H9 (cell line): ENCODE measurements at regions not wholly inside any gene's neighbourhood (a gene's known extent, or its start where the extent isn't known, plus 50 kb on each side); places are given as distances from the start of the nearest gene placed in this dataset.

Source experiments
- DNase-seq: peaks from one replicate; pipeline ENCODE4 v3.0.0-alpha.2; 2017
- H2AFZ ChIP-seq: one replicate; pipeline ENCODE4 v1.6.1; 2013; ENCODE audit warnings: mild to moderate bottlenecking, low read length, control low read depth, moderate library complexity
- H2AK5ac ChIP-seq: 2 replicates; pipeline ENCODE4 v1.6.1; 2013; ENCODE audit warnings: low read length, control low read depth, mixed read lengths; ENCODE audit not compliant: insufficient read length
- H2BK120ac ChIP-seq: one replicate; pipeline ENCODE4 v1.6.1; 2013; ENCODE audit warnings: low read depth, mild to moderate bottlenecking, low read length, control low read depth, inconsistent platforms; ENCODE audit not compliant: poor library complexity, severe bottlenecking
- H2BK12ac ChIP-seq: 2 replicates; pipeline ENCODE4 v1.6.1; 2013; ENCODE audit warnings: low read length, control low read depth, mixed read lengths, low read depth; ENCODE audit not compliant: insufficient read length
- H2BK15ac ChIP-seq: 2 replicates; pipeline ENCODE4 v1.6.1; 2013; ENCODE audit warnings: low read depth, low read length, control low read depth
- H2BK20ac ChIP-seq: one replicate; pipeline ENCODE4 v1.6.1; 2013; ENCODE audit warnings: low read depth, mild to moderate bottlenecking, low read length, control low read depth, inconsistent platforms; ENCODE audit not compliant: poor library complexity, severe bottlenecking
- H2BK5ac ChIP-seq: 2 replicates; pipeline ENCODE4 v1.6.1; 2013; ENCODE audit warnings: low read length, control low read depth, mixed read lengths; ENCODE audit not compliant: insufficient read length
- H3K14ac ChIP-seq: 2 replicates; pipeline ENCODE4 v1.6.1; 2013; ENCODE audit warnings: low read length, control low read depth; ENCODE audit not compliant: insufficient read depth
- H3K18ac ChIP-seq: 2 replicates; pipeline ENCODE4 v1.6.1; 2013; ENCODE audit warnings: low read depth, mild to moderate bottlenecking, mixed read lengths, low read length, control low read depth; ENCODE audit not compliant: insufficient read length
- H3K23ac ChIP-seq: 2 replicates; pipeline ENCODE4 v1.6.1; 2013; ENCODE audit warnings: low read length, control low read depth, mixed read lengths, low read depth; ENCODE audit not compliant: insufficient read length
- H3K23me2 ChIP-seq: 2 replicates; pipeline ENCODE4 v1.6.1; 2013; ENCODE audit warnings: low read depth, mild to moderate bottlenecking, mixed read lengths, low read length, control low read depth; ENCODE audit not compliant: insufficient read length, poor library complexity, severe bottlenecking
- H3K27ac ChIP-seq: 2 replicates; pipeline ENCODE4 v1.5.1; 2013; ENCODE audit warnings: low read length, control low read depth, mixed read lengths, low read depth; ENCODE audit not compliant: insufficient read length
- H3K27me3 ChIP-seq: 2 replicates; pipeline ENCODE4 v1.6.1; 2013; ENCODE audit warnings: low read length, control low read depth, inconsistent platforms; ENCODE audit not compliant: insufficient read depth
- H3K4ac ChIP-seq: 2 replicates; pipeline ENCODE4 v1.6.1; 2013; ENCODE audit warnings: low read depth, mild to moderate bottlenecking, control low read depth, inconsistent platforms, low read length, moderate library complexity
- H3K4me1 ChIP-seq: 2 replicates; pipeline ENCODE4 v1.6.1; 2013; ENCODE audit warnings: low read length, control low read depth, inconsistent platforms; ENCODE audit not compliant: insufficient read depth
- H3K4me2 ChIP-seq: 2 replicates; pipeline ENCODE4 v1.6.1; 2013; ENCODE audit warnings: low read length, control low read depth, mixed read lengths; ENCODE audit not compliant: insufficient read length, insufficient read depth
- H3K56ac ChIP-seq: 2 replicates; pipeline ENCODE4 v1.6.1; 2013; ENCODE audit warnings: low read depth, mild to moderate bottlenecking, mixed read lengths, low read length, control low read depth; ENCODE audit not compliant: insufficient read length
- H3K79me1 ChIP-seq: 2 replicates; pipeline ENCODE4 v1.6.1; 2013; ENCODE audit warnings: low read depth, mild to moderate bottlenecking, moderate library complexity, low read length, control low read depth, inconsistent platforms; ENCODE audit not compliant: insufficient read depth, poor library complexity, severe bottlenecking
- H3K79me2 ChIP-seq: 2 replicates; pipeline ENCODE4 v1.6.1; 2013; ENCODE audit warnings: low read length, control low read depth, inconsistent platforms; ENCODE audit not compliant: insufficient read depth
- H3K9ac ChIP-seq: 2 replicates; pipeline ENCODE4 v1.6.1; 2013; ENCODE audit warnings: low read length, control low read depth, mixed read lengths; ENCODE audit not compliant: insufficient read length; ENCODE audit errors: extremely low read depth
- H3K9me3 ChIP-seq: one replicate; pipeline ENCODE4 v1.6.1; 2013; ENCODE audit warnings: low read depth, low read length, inconsistent platforms; ENCODE audit not compliant: control insufficient read depth
- H3T11ph ChIP-seq: one replicate; pipeline ENCODE4 v1.6.1; 2013; ENCODE audit warnings: mild to moderate bottlenecking, low read length, control low read depth, inconsistent platforms
- H4K20me1 ChIP-seq: one replicate; pipeline ENCODE4 v1.6.1; 2013; ENCODE audit not compliant: control insufficient read depth, insufficient read length, insufficient read depth
- H4K5ac ChIP-seq: 2 replicates; pipeline ENCODE4 v1.6.1; 2013; ENCODE audit warnings: low read depth, mild to moderate bottlenecking, mixed read lengths, low read length, control low read depth; ENCODE audit not compliant: insufficient read length
- H4K8ac ChIP-seq: replicated peaks from 2 replicates; pipeline ENCODE4 v1.6.1; 2013; ENCODE audit warnings: low read length, control low read depth, mixed read lengths, low read depth; ENCODE audit not compliant: insufficient read length
- H4K91ac ChIP-seq: 2 replicates; pipeline ENCODE4 v1.6.1; 2013; ENCODE audit warnings: low read depth, mild to moderate bottlenecking, moderate library complexity, mixed read lengths, low read length, control low read depth; ENCODE audit not compliant: insufficient read length
- H3K27ac Mint-ChIP-seq, 3 experiments: 2 replicates in 2 of 3; 3 replicates in 1 of 3; pipeline ENCODE4 v1.8.0; 2020 to 2021; ENCODE audit warnings: mixed read lengths in 3 of 3, mild to moderate bottlenecking in 1 of 3, moderate library complexity in 1 of 3
- H3K27me3 Mint-ChIP-seq: 2 replicates; pipeline ENCODE4 v1.8.0; 2021; ENCODE audit warnings: low read depth, mild to moderate bottlenecking, moderate library complexity, mixed read lengths
- H3K36me3 Mint-ChIP-seq, 3 experiments: 2 replicates in 2 of 3; 3 replicates in 1 of 3; pipeline ENCODE4 v1.8.0; 2020 to 2021; ENCODE audit warnings: low read depth in 3 of 3, mixed read lengths in 3 of 3; ENCODE audit not compliant: insufficient read depth in 1 of 3
- H3K4me1 Mint-ChIP-seq, 2 experiments: 2 replicates each; pipeline ENCODE4 v1.8.0; 2020; ENCODE audit warnings: mixed read lengths in 2 of 2
- H3K4me3 Mint-ChIP-seq, 2 experiments: 2 replicates in 1 of 2; 3 replicates in 1 of 2; pipeline ENCODE4 v1.8.0; 2020 to 2021; ENCODE audit warnings: mild to moderate bottlenecking in 2 of 2, mixed read lengths in 2 of 2, moderate library complexity in 1 of 2
- H3K9me3 Mint-ChIP-seq, 2 experiments: 2 replicates in 1 of 2; 3 replicates in 1 of 2; pipeline ENCODE4 v1.8.0; 2020; ENCODE audit warnings: mild to moderate bottlenecking in 2 of 2, mixed read lengths in 2 of 2, moderate library complexity in 1 of 2
- CTCF ChIP-seq: fragments of 200-600 bp; sonication (generic); conservative IDR thresholded peaks from 3 replicates; pipeline ENCODE4 v1.8.0; 2021; ENCODE audit warnings: antibody characterized with exemption, mild to moderate bottlenecking
- WGBS: extraction: QIAGEN DNeasy Blood & Tissue Kit; methylation state at CpG from one replicate; pipeline ENCODE4 v1.1.7; 2013; ENCODE audit warnings: missing lambda C conversion rate, low lambda C conversion rate, mixed read lengths; ENCODE audit not compliant: insufficient read length; ENCODE audit errors: extremely low coverage; 5-methylcytosine and 5-hydroxymethylcytosine counted together

- H2BK120ac ChIP-seq, result no peak overlapping the region
- no peak overlapping the region for H2BK12ac ChIP-seq
- no peak overlapping the region for H3K4me3 Mint-ChIP-seq
- H4K5ac ChIP-seq, result no peak overlapping the region
- no peak overlapping the region for H3K4me2 ChIP-seq
- H3K18ac ChIP-seq, result no peak overlapping the region
- no peak overlapping the region for H4K91ac ChIP-seq
- no peak overlapping the region for H2BK20ac ChIP-seq
- no peaks in the 10 kb centered on the region for H3K79me1 ChIP-seq
- H4K8ac ChIP-seq, result no peak overlapping the region
- no peak overlapping the region for H3K4ac ChIP-seq
- no peaks in the 10 kb centered on the region for H3K36me3 Mint-ChIP-seq
- no peaks in the 10 kb centered on the region for H3K9me3 Mint-ChIP-seq
- H3K4me1 Mint-ChIP-seq, result peaks cover 0 to 10% of the 10 kb centered on the region in 2 experiments; a peak in 2 of 4 replicates
- H3K27ac ChIP-seq, result no peak overlapping the region
- H3K9ac ChIP-seq, result no peak overlapping the region
- H3K27me3 ChIP-seq, result no peaks in the 10 kb centered on the region
- H2AFZ ChIP-seq, result no peak overlapping the region
- TF ChIP-seq CTCF, result no peak
- H3K56ac ChIP-seq, result no peak overlapping the region
- DNase-seq, result no peak
- no peak overlapping the region for H2AK5ac ChIP-seq
- H3K9me3 ChIP-seq, result no peaks in the 10 kb centered on the region
- H3K23me2 ChIP-seq, result no peaks in the 10 kb centered on the region
- no peak overlapping the region for H3K14ac ChIP-seq
- no peak overlapping the region for H3K23ac ChIP-seq
- WGBS, result no CpG with 5 or more reads among the region's 4 CpGs
- no peaks in the 10 kb centered on the region; the same call in 1 of the 2 replicates for H3K4me1 ChIP-seq
- H3K27me3 Mint-ChIP-seq, result no peaks in the 10 kb centered on the region
- no peaks in the 10 kb centered on the region for H4K20me1 ChIP-seq
- no peak overlapping the region for H2BK15ac ChIP-seq
- no peak overlapping the region for H2BK5ac ChIP-seq
- peak overlapping the region in 1 of 3 experiments; percentile 62; a peak in 2 of 7 replicates for H3K27ac Mint-ChIP-seq
- no peak overlapping the region for H3T11ph ChIP-seq
- H3K79me2 ChIP-seq, result no peaks in the 10 kb centered on the region
Observed at GRCh38 chr14:34250959-34251358, 211.1 kb downstream of the SPTSSA start.
